ENCODE measurements at regions not wholly inside any gene's neighbourhood (a gene's known extent, or its start where the extent isn't known, plus 50 kb on each side); places are given as distances from the start of the nearest gene placed in this dataset.
"Not testable (repeated sequence)": the region's sequence is repeated elsewhere in the genome, so short reads cannot be mapped to it uniquely, and the experiment has no call there.

DNA sequence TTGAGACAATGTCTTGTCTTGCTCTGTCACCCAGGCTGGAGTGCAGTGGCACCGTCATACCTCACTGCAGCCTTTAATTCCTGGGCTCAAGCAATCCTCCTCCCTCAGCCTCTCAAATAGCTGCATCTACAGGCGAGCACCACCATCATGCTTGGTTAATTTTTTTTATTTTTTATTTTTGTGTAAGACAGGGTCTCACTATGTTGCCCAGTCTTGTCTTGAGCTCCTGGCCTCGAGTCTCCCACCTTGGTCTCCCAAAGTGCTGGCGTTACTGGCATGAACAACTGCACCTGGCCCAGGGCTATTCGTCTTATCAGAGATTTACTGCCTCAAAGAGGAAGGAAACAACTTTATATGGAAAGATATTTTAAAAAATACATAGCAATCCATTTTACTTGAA is 102.8 kb upstream of the NUPR2 start:
- no peaks in the 10 kb centered on the region for H3K27me3 ChIP-seq
- TF ChIP-seq CTCF (IDR thresholded peaks at IDR 0.05) (no peak), POLR2A (IDR thresholded peaks at IDR 0.05) (no peak)
- no peaks in the 10 kb centered on the region for H3K36me3 ChIP-seq
- H3K9me3 ChIP-seq: peaks cover 0 to 15% (median 0%) of the 10 kb centered on the region in 3 donors
- no peaks in the 10 kb centered on the region for H3K4me1 ChIP-seq
- H3K27ac ChIP-seq: no peak overlapping the region
- DNase-seq: no peak
- H3K4me3 ChIP-seq: no peak overlapping the region
- intact Hi-C loops (cut with DNase I): no loop called here
- 35 to 38% methylated on average over 5 of the region's 5 CpGs for WGBS, 2 donors

DNA sequence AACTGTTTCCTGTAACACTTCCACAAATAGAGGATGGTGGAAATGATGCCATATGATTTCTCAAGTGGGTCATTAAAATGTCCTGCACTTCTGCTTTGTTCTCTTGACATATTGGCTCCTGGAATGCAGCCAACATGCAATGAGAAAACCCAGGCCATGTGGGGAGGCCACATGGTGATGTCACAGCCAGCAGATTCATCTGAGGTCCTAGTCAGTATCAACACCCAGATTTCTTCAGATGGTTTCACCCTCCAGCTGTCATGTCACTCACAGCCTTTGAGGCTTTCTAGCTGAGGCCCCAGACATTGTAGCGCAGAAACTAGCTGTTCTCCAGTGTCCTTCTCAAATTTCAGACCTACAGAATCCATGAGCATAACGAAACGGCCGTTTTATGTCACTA is 102.3 kb upstream of the NUPR2 start:
- no peak overlapping the region for H3K27ac ChIP-seq
- H3K36me3 ChIP-seq: no peaks in the 10 kb centered on the region
- DNase-seq: no peak
- no peaks in the 10 kb centered on the region for H3K4me1 ChIP-seq
- H3K27me3 ChIP-seq: no peaks in the 10 kb centered on the region
- intact Hi-C loops (cut with DNase I): no loop called here
- H3K4me3 ChIP-seq: no peak overlapping the region
- TF ChIP-seq CTCF (IDR thresholded peaks at IDR 0.05): no peak
- no peak for TF ChIP-seq POLR2A (IDR thresholded peaks at IDR 0.05)
- peaks cover 0 to 15% (median 0%) of the 10 kb centered on the region in 3 donors for H3K9me3 ChIP-seq
- 47 to 56% methylated on average over 4 of the region's 4 CpGs for WGBS, 2 donors

- TF ChIP-seq CTCF (IDR thresholded peaks at IDR 0.05) (no peak), POLR2A (IDR thresholded peaks at IDR 0.05) (no peak)
- H3K27me3 ChIP-seq: no peaks in the 10 kb centered on the region
- 94 to 96% methylated on average over 1 of the region's 1 CpG for WGBS, 2 donors
Observed at GRCh38 chr7:56213574-56213973, 97.4 kb upstream of the NUPR2 start.

DNA sequence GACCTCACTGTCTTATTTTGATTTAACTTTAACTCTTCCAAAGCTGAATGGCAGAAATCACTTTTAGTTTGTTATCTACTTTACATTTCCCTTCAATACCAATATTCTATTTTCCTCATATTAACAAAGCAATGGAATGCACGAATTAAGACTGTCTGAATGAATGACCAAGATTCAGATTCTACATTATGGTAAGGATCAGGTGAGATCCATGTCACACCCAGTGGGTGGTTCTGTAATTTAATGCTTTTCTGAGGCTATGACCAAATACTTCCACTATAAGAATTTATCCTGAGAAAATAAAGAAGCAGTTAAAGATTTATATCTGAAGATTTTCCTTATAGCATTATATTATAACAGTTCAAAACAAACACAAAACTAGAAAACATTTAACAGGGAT is 90.2 kb upstream of the NUPR2 start:
- no peak for TF ChIP-seq POLR2A (IDR thresholded peaks at IDR 0.05)
- no peak for TF ChIP-seq CTCF (IDR thresholded peaks at IDR 0.05)
- no peak for DNase-seq
- WGBS, 2 donors: 24 to 64% methylated on average over 1 of the region's 1 CpG
- Histone ChIP-seq H3K27me3 (no peaks in the 10 kb centered on the region), H3K9me3 (peaks cover 0 to 9% (median 0%) of the 10 kb centered on the region in 3 donors), H3K4me3 (no peak overlapping the region), H3K36me3 (no peaks in the 10 kb centered on the region), H3K27ac (no peak overlapping the region), H3K4me1 (no peaks in the 10 kb centered on the region)
- intact Hi-C loops (cut with DNase I): no loop called here

More at GRCh38 chr7:56213574-56213973, 97.4 kb upstream of the NUPR2 start:
- intact Hi-C loops (cut with DNase I): no loop called here
- Histone ChIP-seq H3K9me3 (peaks cover 0 to 24% (median 0%) of the 10 kb centered on the region in 3 donors), H3K4me3 (no peak overlapping the region), H3K36me3 (no peaks in the 10 kb centered on the region), H3K27ac (no peak overlapping the region), H3K4me1 (no peaks in the 10 kb centered on the region)
- DNase-seq: no peak

DNA sequence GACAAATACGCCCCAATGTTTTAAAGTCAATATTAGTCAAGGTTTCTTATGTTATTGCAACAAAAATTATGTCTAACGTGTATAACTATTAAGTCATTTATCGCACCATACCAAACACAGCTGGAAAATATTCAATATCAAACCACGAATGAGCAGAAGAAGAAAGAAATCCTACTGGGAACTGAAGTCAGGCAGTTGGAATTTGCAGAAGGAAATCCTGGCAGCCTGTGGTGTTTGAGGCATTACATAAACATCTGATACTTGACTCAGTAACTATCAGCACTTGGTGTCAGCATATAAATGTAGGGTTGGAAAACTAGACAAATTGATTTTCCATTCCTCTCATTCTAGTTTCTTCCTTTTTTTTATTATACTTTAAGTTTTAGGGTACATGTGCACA is 83.4 kb upstream of the NUPR2 start:
- H3K36me3 ChIP-seq: no peaks in the 10 kb centered on the region
- DNase-seq: no peak
- intact Hi-C loops (cut with DNase I): no loop called here
- H3K4me1 ChIP-seq: no peaks in the 10 kb centered on the region
- no peaks in the 10 kb centered on the region for H3K9me3 ChIP-seq
- TF ChIP-seq POLR2A (IDR thresholded peaks at IDR 0.05) (no peak), CTCF (IDR thresholded peaks at IDR 0.05) (no peak)
- 60 to 71% methylated on average over 4 of the region's 4 CpGs for WGBS, 2 donors
- no peak overlapping the region for H3K4me3 ChIP-seq
- H3K27me3 ChIP-seq: no peaks in the 10 kb centered on the region
- no peak overlapping the region for H3K27ac ChIP-seq

DNA sequence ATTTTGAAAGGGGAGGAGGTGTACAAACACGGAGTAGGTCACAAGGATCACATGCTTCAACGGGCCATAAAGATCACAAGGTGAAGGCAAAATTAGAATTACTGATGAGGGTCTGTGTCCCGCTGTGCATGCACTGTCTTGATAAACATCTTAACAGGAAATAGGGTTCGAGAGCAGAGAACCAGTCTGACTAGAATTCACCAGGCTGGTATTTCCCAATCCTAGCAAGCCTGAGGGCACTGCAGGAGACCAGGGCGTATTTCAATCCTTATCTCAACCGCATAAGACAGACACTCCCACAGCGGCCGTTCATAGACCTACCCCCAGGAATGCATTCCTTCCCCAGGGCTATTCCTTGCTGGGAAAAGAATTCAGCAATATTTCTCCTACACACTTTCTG is 80.0 kb upstream of the NUPR2 start:
- H3K9me3 ChIP-seq; H3K36me3 ChIP-seq; H3K4me3 ChIP-seq; H3K4me1 ChIP-seq; DNase-seq; H3K27ac ChIP-seq; intact Hi-C loops (cut with DNase I); H3K27me3 ChIP-seq: not testable (repeated sequence)
- 54 to 55% methylated on average over 8 of the region's 8 CpGs for WGBS, 2 donors

Data from esophagus squamous epithelium (tissue), 5 donors.